ENCODE measurements at regions not wholly inside any gene's neighbourhood (a gene's known extent, or its start where the extent isn't known, plus 50 kb on each side); places are given as distances from the start of the nearest gene placed in this dataset.
A peak's percentile ranks its signal among the peaks of the same experiment; 100 is the strongest.

- no peak for DNase-seq (ENCODE audit: low read depth, low spot score)
- TF ChIP-seq CTCF (conservative IDR thresholded peaks at IDR 0.05): no peak
- H3K4me3 Mint-ChIP-seq: no peak overlapping the region
- no peaks in the 10 kb centered on the region for H3K27me3 Mint-ChIP-seq (ENCODE audit: low read depth)
- no peaks in the 10 kb centered on the region for H3K36me3 Mint-ChIP-seq (ENCODE audit: low read depth)
- no peak overlapping the region for H3K27ac Mint-ChIP-seq (ENCODE audit: unreplicated experiment)
- H3K4me1 Mint-ChIP-seq: peaks cover 4% of the 10 kb centered on the region
- no peaks in the 10 kb centered on the region for H3K9me3 Mint-ChIP-seq
Measured at GRCh38 chr2:78202366-78202765, 680.2 kb upstream of the LRRTM4 start.

- H3K36me3 Mint-ChIP-seq (ENCODE audit: low read depth): no peaks in the 10 kb centered on the region
- H3K4me3 Mint-ChIP-seq: no peak overlapping the region
- H3K27ac Mint-ChIP-seq (ENCODE audit: unreplicated experiment): peak overlapping the region; percentile 19
- no peak for TF ChIP-seq CTCF (conservative IDR thresholded peaks at IDR 0.05)
- no peaks in the 10 kb centered on the region for H3K27me3 Mint-ChIP-seq (ENCODE audit: low read depth)
- no peaks in the 10 kb centered on the region for H3K9me3 Mint-ChIP-seq
- H3K4me1 Mint-ChIP-seq: peaks cover 4% of the 10 kb centered on the region
- no peak for DNase-seq (ENCODE audit: low read depth, low spot score)
Measured at GRCh38 chr2:78202986-78203670, 681.0 kb upstream of the LRRTM4 start.

GRCh38 chr2:78218066-78218465 is 695.9 kb upstream of the LRRTM4 start:
- H3K27ac Mint-ChIP-seq (ENCODE audit: unreplicated experiment): no peak overlapping the region
- TF ChIP-seq CTCF (conservative IDR thresholded peaks at IDR 0.05): no peak
- H3K9me3 Mint-ChIP-seq: peaks cover 2% of the 10 kb centered on the region
- H3K4me1 Mint-ChIP-seq: no peaks in the 10 kb centered on the region
- no peak overlapping the region for H3K4me3 Mint-ChIP-seq
- no peak for DNase-seq (ENCODE audit: low read depth, low spot score)
- no peaks in the 10 kb centered on the region for H3K27me3 Mint-ChIP-seq (ENCODE audit: low read depth)
- H3K36me3 Mint-ChIP-seq (ENCODE audit: low read depth): no peaks in the 10 kb centered on the region

- TF ChIP-seq CTCF (conservative IDR thresholded peaks at IDR 0.05): no peak
- no peak for DNase-seq (ENCODE audit: low read depth, low spot score)
- Mint-ChIP-seq H3K27ac (ENCODE audit: unreplicated experiment) (no peak overlapping the region), H3K36me3 (ENCODE audit: low read depth) (no peaks in the 10 kb centered on the region), H3K9me3 (peaks cover 7% of the 10 kb centered on the region), H3K4me3 (no peak overlapping the region), H3K27me3 (ENCODE audit: low read depth) (no peaks in the 10 kb centered on the region), H3K4me1 (no peaks in the 10 kb centered on the region)
Measured at GRCh38 chr2:78237704-78238103, 715.5 kb upstream of the LRRTM4 start.

- no peaks in the 10 kb centered on the region for H3K27me3 Mint-ChIP-seq (ENCODE audit: low read depth)
- H3K36me3 Mint-ChIP-seq (ENCODE audit: low read depth): peaks cover 14% of the 10 kb centered on the region
- DNase-seq (ENCODE audit: low read depth, low spot score): no peak
- peaks cover 9% of the 10 kb centered on the region for H3K4me1 Mint-ChIP-seq
- no peak overlapping the region for H3K4me3 Mint-ChIP-seq
- no peak overlapping the region for H3K27ac Mint-ChIP-seq (ENCODE audit: unreplicated experiment)
- no peak for TF ChIP-seq CTCF (conservative IDR thresholded peaks at IDR 0.05)
- peaks cover 8% of the 10 kb centered on the region for H3K9me3 Mint-ChIP-seq
Measured at GRCh38 chr2:78245394-78246135, 723.4 kb upstream of the LRRTM4 start.

All from neural crest cell (in vitro differentiated cells).